GM18508 (cell line): ENCODE measurements at regions not wholly inside any gene's neighbourhood (a gene's known extent, or its start where the extent isn't known, plus 50 kb on each side); places are given as distances from the start of the nearest gene placed in this dataset.
A peak's percentile ranks its signal among the peaks of the same experiment; 100 is the strongest.
"Not testable (repeated sequence)": the region's sequence is repeated elsewhere in the genome, so short reads cannot be mapped to it uniquely, and the experiment has no call there.

ENCODE experiments used
- ATAC-seq: cut with Tn5 transposase; IDR thresholded peaks from one replicate; pipeline ENCODE4 v1.9.1; 2021; ENCODE audit warnings: moderate number of reproducible peaks; ENCODE audit not compliant: insufficient read depth, unreplicated experiment

DNA sequence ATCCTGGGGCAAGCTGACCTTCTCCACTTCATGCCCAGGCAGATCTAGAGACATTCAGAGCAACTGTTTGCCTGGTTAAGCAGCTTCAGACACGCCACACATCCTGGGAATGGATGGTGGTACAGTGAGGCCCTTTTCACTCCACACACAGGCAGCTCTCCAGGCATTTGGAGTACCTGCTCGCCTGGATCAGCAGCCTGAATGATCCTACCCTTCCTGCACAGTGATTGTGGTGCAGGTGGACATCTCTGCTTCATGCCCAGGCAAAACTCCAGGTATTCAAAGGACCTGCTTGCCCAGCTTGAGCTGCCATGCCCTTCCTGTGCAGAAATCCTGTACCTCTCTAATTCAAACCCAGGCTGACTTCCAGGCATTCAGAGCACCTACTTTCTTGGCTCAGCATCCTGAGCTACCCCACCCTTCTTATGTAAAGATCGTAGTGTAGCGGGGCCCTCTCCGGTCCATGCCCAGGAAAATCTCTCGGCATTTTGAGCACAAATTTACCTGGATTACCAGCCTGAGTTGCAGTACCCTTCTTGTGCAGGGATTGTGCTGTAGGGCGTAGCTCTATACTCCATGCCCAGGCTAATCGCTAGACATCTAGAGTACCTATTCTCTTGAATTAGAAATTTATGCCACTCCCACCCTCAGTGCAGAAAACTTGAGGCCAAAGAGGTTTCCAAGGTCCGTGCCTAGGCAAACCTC lies 972.8 kb downstream of the ANKRD7 start:
- ATAC-seq, result no peak

GRCh38 chr7:119197877-119198527 lies 973.5 kb downstream of the ANKRD7 start:
- ATAC-seq, result peak; percentile 91

DNA sequence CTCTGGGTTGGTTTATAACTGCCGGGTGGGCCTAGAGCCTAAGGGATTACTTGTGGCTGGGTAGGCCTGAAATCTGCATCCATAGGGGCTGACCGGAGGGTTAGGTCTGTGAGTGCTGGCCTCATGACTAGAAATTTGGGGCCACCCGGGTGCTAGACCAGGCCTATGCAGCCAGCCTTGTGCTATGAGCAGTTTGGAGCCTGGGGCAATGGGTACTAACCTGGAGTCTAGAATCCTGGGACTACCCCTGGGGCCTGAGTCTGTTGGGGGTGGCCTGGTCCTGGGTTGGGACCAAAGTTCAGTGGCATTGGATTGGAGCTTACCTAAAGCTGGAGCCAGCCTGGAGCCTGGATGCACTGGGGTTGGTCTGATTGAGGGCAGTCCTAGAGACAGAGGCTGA lies 995.2 kb downstream of the ANKRD7 start:
- no peak for ATAC-seq

DNA sequence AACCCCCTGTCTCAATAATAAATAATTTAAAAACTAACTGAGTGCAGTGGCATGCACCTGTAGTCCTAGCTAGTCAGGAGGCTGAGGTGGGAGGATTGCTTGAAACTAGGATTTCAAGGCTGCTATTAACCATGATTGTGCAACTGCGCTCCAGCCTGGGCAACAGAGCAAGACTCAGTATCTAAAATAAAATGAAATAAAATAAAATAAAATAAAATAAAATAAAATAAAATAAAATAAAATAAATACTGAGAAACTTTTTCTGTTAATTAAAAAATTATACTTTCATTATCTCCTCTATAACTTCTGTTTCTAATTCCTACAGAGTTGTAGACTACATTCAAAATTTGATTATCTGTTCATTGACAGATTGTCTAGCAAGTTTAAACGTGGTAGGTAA lies 999.4 kb downstream of the ANKRD7 start:
- no peak for ATAC-seq

- no peak for ATAC-seq
Measured at GRCh38 chr7:119228482-119228881, 1004.0 kb downstream of the ANKRD7 start.

DNA sequence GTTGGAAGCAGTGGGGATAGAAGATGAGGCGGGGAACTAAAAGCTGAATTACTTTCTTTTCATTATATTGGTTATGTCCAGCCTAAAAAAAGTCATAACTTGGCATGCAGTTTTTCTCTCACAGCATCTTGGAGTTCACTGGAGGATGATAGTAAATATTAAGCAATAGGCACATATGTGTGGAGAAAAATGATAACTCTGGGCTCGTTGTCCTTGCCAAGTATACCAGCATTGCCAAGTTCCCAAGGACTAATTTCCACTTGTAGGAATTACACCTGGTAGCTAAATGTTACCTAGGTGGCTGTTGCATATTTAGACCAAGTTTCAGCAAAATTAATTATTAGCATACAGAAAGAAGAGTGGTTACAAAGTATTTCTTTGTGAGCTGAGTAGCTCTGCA lies 1007.6 kb downstream of the ANKRD7 start:
- ATAC-seq, result no peak

GRCh38 chr7:119233015-119233414 lies 1008.5 kb downstream of the ANKRD7 start:
- ATAC-seq, result no peak

- ATAC-seq, result no peak
Measured at GRCh38 chr7:119252962-119253361, 1020.0 kb upstream of the KCND2 start.

DNA sequence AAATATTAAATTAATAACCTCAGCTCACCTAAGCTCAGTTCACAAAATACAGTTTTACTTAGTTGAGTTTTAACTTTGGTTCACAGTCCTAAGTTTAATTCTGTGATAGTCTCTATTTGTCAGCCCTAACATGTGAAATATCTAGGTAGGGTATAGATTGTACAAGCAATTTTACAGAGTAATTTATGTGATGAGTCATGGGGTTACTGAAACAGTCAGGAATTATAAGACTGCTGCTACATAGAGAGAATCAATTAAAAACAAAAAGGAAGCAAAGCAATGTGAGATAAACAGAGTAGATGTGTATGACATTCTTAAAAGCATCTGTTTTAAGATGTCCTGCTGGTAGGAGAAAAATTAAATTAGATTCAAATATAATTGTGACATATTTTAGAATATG lies 1018.2 kb upstream of the KCND2 start:
- no peak for ATAC-seq

DNA sequence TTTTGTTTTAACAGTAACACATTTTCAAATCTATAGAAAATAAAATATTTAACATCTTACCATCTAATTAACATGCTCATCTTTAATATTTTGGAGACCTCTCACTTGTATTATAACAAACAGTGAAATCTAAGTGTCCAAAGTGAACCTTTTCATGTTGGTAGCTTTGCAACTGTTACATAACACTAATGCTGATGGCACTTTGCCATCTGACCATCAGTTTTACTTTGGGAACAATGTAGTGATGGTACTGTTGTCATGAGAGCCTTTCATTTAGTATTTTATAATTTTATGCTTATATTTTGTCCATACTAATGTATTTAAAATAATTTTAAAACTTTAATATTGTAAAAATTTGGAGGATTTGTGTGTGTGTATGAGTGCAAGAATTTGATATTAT lies 1017.0 kb upstream of the KCND2 start:
- ATAC-seq, result no peak

DNA sequence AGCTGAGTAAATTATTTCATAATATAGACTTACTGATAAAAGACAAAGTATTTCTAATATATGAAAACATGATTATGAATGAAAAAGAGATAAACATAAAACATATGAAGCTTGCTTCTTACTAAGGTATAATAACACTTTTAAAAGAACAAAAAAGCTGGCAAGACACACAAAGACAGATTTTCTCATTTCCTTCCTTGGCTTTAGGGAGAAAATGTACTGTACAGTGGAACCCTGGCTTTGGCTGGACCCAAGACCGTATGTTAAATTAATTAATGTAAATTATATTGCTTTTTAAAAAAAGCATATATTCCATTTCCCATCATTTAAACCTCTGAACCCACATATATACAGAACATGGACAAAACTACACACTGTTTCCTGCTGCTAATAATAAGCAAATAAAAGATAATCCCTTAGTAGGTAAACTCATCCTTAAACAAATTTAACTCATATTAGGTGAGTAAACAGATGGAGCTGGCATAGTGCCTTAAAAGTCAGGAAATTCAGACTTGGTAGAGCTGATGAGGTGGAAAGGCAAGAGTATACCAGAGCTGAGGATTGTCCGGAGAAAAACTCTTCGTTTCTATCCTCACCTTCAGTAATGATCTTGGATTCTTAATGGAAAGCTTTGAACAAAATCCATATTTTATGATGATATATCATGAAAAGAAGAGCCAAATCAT lies 1016.4 kb upstream of the KCND2 start:
- no peak for ATAC-seq

DNA sequence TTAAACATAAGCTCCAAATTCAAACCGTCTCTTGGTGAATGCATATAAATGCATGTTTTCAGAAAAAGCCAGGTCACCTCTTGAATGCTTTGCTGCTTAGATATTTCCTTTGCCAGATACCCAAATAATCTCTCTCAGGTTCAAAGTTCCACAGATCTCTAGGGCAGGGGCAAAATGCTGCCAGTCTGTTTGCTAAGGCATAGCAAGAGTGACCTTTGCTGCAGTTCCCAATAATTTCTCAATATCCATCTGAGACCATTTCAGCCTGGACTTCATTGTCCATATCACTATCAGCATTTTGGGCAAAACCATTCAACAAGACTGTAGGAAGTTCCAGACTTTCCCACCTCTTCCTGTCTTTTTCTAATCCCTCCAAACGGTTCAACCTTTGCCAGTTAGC lies 1006.2 kb upstream of the KCND2 start:
- not testable (repeated sequence) for ATAC-seq

GRCh38 chr7:119270045-119270464 lies 1002.9 kb upstream of the KCND2 start:
- peak; percentile 96 for ATAC-seq

GRCh38 chr7:119270644-119271043 lies 1002.3 kb upstream of the KCND2 start:
- ATAC-seq, result no peak

DNA sequence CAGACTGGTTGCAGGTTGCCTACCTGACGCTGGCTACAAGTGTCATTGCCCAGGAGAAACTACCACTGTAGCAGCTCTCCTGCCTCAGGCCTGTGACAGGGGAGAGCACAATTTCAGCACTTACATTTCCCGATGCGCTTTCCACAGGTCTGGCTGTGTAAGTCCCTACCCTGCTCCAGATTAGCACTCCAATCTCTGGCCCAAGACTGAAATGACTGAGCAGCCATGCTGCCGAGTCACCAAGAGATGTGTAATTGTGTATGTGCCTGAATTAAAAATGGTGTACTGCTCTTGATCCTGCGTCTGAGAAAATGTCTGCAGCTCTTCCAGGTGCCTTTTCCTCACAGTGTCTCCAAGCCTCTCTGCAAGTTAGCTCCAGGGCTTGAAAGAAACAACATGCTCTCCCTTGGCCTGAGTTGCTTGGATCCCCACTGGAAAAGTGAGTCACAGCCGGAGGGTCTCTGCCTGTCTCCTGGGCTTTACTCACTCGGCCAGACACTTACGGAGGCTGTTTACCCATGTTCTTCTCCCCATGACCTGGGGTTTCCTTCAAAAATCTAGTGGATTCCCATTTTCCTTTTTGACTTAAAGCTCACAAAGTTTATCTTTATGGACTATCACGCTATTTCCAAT lies 1001.7 kb upstream of the KCND2 start:
- ATAC-seq, result no peak

GRCh38 chr7:119281181-119281846 lies 991.7 kb upstream of the KCND2 start:
- no peak for ATAC-seq

GRCh38 chr7:119283353-119283752 lies 989.6 kb upstream of the KCND2 start:
- ATAC-seq, result no peak

DNA sequence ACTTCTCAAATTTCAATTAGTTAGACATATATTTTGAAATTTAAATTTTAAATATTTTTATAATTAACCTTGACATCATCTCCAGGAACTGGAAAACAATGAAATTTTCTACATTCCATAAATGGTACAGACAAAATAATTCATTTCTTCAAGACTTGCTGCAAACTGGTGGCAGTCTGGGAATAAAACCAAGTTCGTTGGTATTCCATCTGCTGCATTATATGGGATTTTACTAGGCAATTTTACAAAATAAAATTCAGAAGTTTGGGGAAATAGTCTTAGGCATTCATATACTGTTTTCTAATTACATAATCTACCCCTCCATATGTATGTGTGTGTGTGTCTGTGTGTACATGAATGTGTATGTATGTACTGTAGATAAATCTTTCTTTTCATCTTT lies 984.6 kb upstream of the KCND2 start:
- no peak for ATAC-seq

GRCh38 chr7:119300341-119300740 lies 972.6 kb upstream of the KCND2 start:
- not testable (repeated sequence) for ATAC-seq

GRCh38 chr7:119320316-119320715 lies 952.7 kb upstream of the KCND2 start:
- no peak for ATAC-seq

DNA sequence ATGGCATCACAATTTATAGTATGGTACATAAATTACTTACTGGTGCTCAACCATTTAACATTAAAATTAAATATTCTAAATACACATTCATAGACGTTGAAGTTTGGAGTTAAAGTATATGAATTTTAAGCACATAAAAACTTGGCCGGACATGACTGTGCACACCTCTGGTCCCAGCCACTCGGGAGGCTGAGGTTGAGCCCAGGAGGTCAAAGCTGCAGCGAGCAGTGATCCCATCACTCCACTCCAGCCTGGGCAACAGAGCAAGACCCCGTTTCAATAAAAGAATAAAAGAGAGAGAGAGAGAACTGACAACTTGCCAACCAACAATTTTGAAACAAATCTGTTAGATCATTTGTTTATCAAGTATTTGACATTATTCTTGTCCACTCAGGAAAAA lies 943.3 kb upstream of the KCND2 start:
- ATAC-seq, result no peak
